Natural killer cell (primary cell): ENCODE measurements at regions not wholly inside any gene's neighbourhood (a gene's known extent, or its start where the extent isn't known, plus 50 kb on each side); places are given as distances from the start of the nearest gene placed in this dataset.

Experiments
- ATAC-seq, 3 donors: fragments of 150-1000 bp in 2 of 3; fragments of 200-7000 bp in 1 of 3; cut with Tn5 transposase; 1 replicate in 1 of 3; 2 replicates in 2 of 3; pipeline ENCODE4 v1.10.0; 2021; ENCODE audit warnings: mild to moderate bottlenecking in 2 of 3, moderate library complexity in 2 of 3
- DNase-seq, 2 donors: peaks; one replicate each; pipeline versions ENCODE4 v3.0.0 to v3.0.0-alpha.2; 2013 to 2021; ENCODE audit warnings: mixed read lengths in 1 of 2
- H3K27ac ChIP-seq: one replicate; pipeline ENCODE4 v1.5.1; 2013; ENCODE audit warnings: mild to moderate bottlenecking, low read length
- H3K27me3 ChIP-seq: one replicate; pipeline ENCODE4 v1.6.1; 2013; ENCODE audit warnings: low read length; ENCODE audit not compliant: control insufficient read depth, insufficient read depth
- H3K36me3 ChIP-seq: one replicate; pipeline ENCODE4 v1.6.1; 2013; ENCODE audit warnings: low read length; ENCODE audit not compliant: control insufficient read depth, insufficient read depth
- H3K4me1 ChIP-seq: one replicate; pipeline ENCODE4 v1.6.1; 2013; ENCODE audit warnings: low read length; ENCODE audit not compliant: control insufficient read depth, insufficient read depth
- H3K4me3 ChIP-seq: one replicate; pipeline ENCODE4 v1.5.1; 2013; ENCODE audit warnings: low read length
- H3K9me3 ChIP-seq: one replicate; pipeline ENCODE4 v1.6.1; 2013; ENCODE audit warnings: low read length; ENCODE audit not compliant: control insufficient read depth, insufficient read depth
- H3K27ac Mint-ChIP-seq, 2 donors: one replicate each; pipeline ENCODE4 v1.8.0; 2022; ENCODE audit warnings: mild to moderate bottlenecking in 2 of 2, mixed read lengths in 2 of 2, moderate library complexity in 1 of 2
- H3K27me3 Mint-ChIP-seq, 2 donors: one replicate each; pipeline ENCODE4 v1.8.0; 2022; ENCODE audit warnings: low read depth in 2 of 2, mixed read lengths in 2 of 2
- H3K36me3 Mint-ChIP-seq: one replicate; pipeline ENCODE4 v1.8.0; 2022; ENCODE audit warnings: mixed read lengths
- H3K4me1 Mint-ChIP-seq, 2 donors: one replicate each; pipeline ENCODE4 v1.8.0; 2022; ENCODE audit warnings: mixed read lengths in 2 of 2
- H3K4me3 Mint-ChIP-seq: one replicate; pipeline ENCODE4 v1.8.0; 2022; ENCODE audit warnings: mild to moderate bottlenecking, moderate library complexity, mixed read lengths
- H3K9me3 Mint-ChIP-seq, 2 donors: one replicate each; pipeline ENCODE4 v1.8.0; 2022; ENCODE audit warnings: mixed read lengths in 2 of 2
- whole genome bisulfite sequencing: methylation state at CpG from one replicate; pipeline ENCODE4 v1.1.7; 2013; ENCODE audit warnings: missing lambda C conversion rate; ENCODE audit not compliant: insufficient coverage; 5-methylcytosine and 5-hydroxymethylcytosine counted together
- intact Hi-C: fragments of 100-400 bp; cut with micrococcal nuclease; formaldehyde crosslinking; loops from one replicate; pipeline ENCODE4 v1.14.2; 2022
- TF ChIP-seq, protein P1 (sequence below): fragments of 200-600 bp; IDR thresholded peaks from one replicate; pipeline ENCODE4 v1.8.0; 2022; ENCODE audit warnings: antibody characterized with exemption

DNA sequence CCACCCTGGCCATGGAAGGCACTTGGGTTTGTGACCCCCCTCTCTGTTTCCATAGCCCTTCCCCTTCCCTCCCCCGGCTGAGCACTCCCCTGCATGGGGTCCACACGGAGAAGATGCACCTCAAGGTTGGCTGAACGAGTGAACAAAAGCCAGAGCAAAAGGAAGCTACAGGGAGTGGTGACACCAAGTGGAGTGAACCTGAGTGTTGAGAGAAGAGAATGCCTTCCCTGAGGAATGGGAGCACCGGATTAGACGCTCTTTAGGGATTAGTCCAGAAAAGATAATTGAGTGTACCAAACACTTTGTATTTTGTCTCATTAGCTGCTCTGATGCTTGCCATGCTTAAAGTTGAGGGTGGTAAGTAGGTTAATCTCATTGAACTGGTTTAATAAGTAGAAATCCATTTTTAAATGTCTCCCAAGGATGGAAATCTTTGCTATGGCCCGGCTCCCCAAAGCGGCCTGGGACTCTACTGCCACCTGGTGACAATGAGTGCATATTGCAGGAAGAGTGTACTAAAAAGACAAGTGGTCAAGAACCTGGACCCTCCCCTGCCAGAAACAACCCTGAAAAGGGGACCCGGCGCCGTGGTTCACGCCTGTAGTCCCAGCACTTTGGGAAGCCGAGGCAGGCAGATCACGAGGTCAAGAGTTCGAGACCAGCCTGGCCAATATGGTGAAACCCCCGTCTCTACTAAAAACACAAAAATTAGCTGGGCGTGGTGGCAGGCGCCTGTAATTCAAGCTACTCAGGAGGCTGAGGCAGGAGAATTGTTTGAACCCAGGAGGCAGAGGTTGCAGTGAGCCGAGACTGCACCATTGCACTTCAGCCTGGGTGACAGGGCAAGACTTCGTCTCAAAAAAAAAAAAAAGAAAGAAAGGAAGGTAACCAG lies 150.6 kb upstream of the ZC3H12A start:
- WGBS = 38% methylated on average over 18 of the region's 19 CpGs
- intact Hi-C loops = loop anchor here (5.0 kb wide), 1 partner anchor 746 kb away; no protein-coding TSS in a partner anchor
- Histone ChIP-seq H3K27me3 (no peaks in the 10 kb centered on the region), H3K36me3 (no peaks in the 10 kb centered on the region), H3K27ac (no peak overlapping the region), H3K4me3 (no peak overlapping the region), H3K4me1 (no peaks in the 10 kb centered on the region), H3K9me3 (peaks cover 5% of the 10 kb centered on the region)
- Mint-ChIP-seq H3K27ac (no peak overlapping the region), H3K9me3 (no peaks in the 10 kb centered on the region), H3K36me3 (no peaks in the 10 kb centered on the region), H3K4me3 (no peak overlapping the region), H3K27me3 (peaks cover 25 to 36% of the 10 kb centered on the region in 2 donors), H3K4me1 (no peaks in the 10 kb centered on the region)
- TF ChIP-seq, protein P1, sequence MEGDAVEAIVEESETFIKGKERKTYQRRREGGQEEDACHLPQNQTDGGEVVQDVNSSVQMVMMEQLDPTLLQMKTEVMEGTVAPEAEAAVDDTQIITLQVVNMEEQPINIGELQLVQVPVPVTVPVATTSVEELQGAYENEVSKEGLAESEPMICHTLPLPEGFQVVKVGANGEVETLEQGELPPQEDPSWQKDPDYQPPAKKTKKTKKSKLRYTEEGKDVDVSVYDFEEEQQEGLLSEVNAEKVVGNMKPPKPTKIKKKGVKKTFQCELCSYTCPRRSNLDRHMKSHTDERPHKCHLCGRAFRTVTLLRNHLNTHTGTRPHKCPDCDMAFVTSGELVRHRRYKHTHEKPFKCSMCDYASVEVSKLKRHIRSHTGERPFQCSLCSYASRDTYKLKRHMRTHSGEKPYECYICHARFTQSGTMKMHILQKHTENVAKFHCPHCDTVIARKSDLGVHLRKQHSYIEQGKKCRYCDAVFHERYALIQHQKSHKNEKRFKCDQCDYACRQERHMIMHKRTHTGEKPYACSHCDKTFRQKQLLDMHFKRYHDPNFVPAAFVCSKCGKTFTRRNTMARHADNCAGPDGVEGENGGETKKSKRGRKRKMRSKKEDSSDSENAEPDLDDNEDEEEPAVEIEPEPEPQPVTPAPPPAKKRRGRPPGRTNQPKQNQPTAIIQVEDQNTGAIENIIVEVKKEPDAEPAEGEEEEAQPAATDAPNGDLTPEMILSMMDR = peak; percentile 50
- DNase-seq (peak in 1 of 2 donors; percentile 28), ATAC-seq (no peak)

DNA sequence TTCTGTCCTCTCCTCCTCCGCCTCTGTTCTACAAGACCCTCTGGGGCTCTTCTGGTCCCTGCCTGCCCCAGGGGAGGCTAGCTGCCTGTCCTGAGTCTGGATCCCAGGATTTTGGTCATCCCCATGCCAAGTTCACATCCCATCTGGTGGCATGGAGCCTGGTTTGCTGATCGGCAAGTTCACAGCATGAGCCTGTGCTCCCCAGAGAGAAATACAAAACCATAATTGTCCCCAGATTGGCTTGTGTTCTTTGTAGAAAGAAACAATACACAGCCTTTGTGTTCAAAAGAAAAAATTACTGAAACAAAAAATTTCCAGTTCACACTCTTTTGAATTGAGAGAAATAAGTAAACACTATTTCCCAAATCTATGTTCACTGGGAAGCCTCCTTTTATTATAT lies 149.4 kb upstream of the ZC3H12A start:
- no peaks in the 10 kb centered on the region for H3K36me3 Mint-ChIP-seq

DNA sequence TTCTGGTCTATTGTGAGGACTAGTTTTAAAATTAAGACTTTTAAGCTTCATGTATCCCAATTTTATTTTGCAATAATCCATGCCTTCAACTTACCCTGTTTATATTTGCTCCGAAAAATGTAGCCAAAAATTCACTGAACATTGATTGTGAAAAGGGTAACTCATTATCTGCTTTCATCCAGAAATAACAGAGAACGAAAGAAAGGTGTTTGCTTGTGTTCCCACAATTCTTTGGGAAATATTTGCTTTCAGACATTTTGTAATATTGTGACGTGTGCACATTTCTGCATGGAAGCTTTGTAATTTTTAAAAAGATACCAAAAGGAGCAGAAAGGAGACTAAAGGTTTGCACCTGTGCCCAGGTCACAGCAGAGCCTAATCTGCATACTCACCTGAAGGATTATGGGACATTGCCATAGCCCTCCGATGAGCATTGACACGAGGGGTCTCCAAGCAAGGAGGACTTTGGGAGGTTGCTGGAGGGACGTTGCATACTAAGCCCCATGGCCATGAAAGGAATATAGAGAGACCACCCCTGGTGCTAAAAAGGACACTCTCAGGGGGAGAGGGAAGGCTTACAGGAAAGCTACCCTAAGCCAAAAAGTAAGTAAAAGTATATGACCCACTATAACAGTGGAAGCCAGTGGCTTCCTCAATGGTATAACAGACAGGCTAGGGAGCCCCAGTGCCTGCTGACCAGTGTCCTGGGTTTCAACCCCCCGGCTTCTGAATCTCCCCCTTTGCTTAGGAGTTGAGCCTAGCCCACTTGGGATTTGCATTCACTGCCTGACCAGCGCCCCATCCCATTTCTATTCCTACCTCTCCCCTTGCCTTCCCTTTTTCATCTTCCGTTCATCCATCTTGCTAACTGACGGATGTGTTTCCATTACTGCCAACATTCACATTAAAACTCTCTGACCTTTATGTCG lies 148.6 kb upstream of the ZC3H12A start:
- TF ChIP-seq, protein P1 = no peak
- WGBS = 65% methylated on average over 10 of the region's 11 CpGs

More for the DNA sequence above, 149.4 kb upstream of the ZC3H12A start:
- 82% methylated on average over 2 of the region's 2 CpGs for WGBS
- DNase-seq (no peak), ATAC-seq (no peak)
- no peaks in the 10 kb centered on the region for H3K4me1 ChIP-seq
- no peaks in the 10 kb centered on the region for H3K27me3 ChIP-seq
- no peak overlapping the region for H3K4me3 ChIP-seq
- Mint-ChIP-seq H3K27me3 (peaks cover 18 to 30% of the 10 kb centered on the region in 2 donors), H3K4me1 (no peaks in the 10 kb centered on the region), H3K27ac (no peak overlapping the region), H3K4me3 (no peak overlapping the region), H3K9me3 (no peaks in the 10 kb centered on the region)
- H3K9me3 ChIP-seq = peaks cover 5% of the 10 kb centered on the region
- H3K27ac ChIP-seq = no peak overlapping the region
- TF ChIP-seq, protein P1 = no peak
- intact Hi-C loops = no loop called here
- H3K36me3 ChIP-seq = no peaks in the 10 kb centered on the region

More for the DNA sequence above, 148.6 kb upstream of the ZC3H12A start:
- H3K4me1 ChIP-seq = no peaks in the 10 kb centered on the region
- H3K27me3 Mint-ChIP-seq = peaks cover 18 to 23% of the 10 kb centered on the region in 2 donors
- no peak for ATAC-seq
- intact Hi-C loops = no loop called here
- no peak overlapping the region for H3K27ac Mint-ChIP-seq
- no peaks in the 10 kb centered on the region for H3K9me3 Mint-ChIP-seq
- no peaks in the 10 kb centered on the region for H3K36me3 ChIP-seq
- H3K4me1 Mint-ChIP-seq = no peaks in the 10 kb centered on the region
- no peaks in the 10 kb centered on the region for H3K27me3 ChIP-seq
- H3K27ac ChIP-seq = no peak overlapping the region
- no peak for DNase-seq
- no peak overlapping the region for H3K4me3 Mint-ChIP-seq
- H3K36me3 Mint-ChIP-seq = no peaks in the 10 kb centered on the region
- no peak overlapping the region for H3K4me3 ChIP-seq
- H3K9me3 ChIP-seq = peaks cover 5% of the 10 kb centered on the region
